ENCODE measurements at regions not wholly inside any gene's neighbourhood (a gene's known extent, or its start where the extent isn't known, plus 50 kb on each side); places are given as distances from the start of the nearest gene placed in this dataset.

GRCh38 chr1:54487571-54488050 lies 60.4 kb upstream of the ACOT11 start:
- peak overlapping the region; percentile 73 for H3K27ac ChIP-seq
- TF ChIP-seq CTCF (conservative IDR thresholded peaks at IDR 0.05), result no peak
- no peak for TF ChIP-seq ZFX (IDR thresholded peaks at IDR 0.05)

GRCh38 chr1:54486907-54487306 lies 61.1 kb upstream of the ACOT11 start:
- no peak overlapping the region for H3K27ac ChIP-seq
- no peak for TF ChIP-seq CTCF (conservative IDR thresholded peaks at IDR 0.05)
- TF ChIP-seq ZFX (IDR thresholded peaks at IDR 0.05), result no peak

GRCh38 chr1:54485416-54485815 lies 62.6 kb upstream of the ACOT11 start:
- H3K27ac ChIP-seq, result no peak overlapping the region
- no peak for TF ChIP-seq CTCF (conservative IDR thresholded peaks at IDR 0.05)
- no peak for TF ChIP-seq ZFX (IDR thresholded peaks at IDR 0.05)

- no peak overlapping the region for H3K27ac ChIP-seq
- no peak for TF ChIP-seq ZFX (IDR thresholded peaks at IDR 0.05)
- TF ChIP-seq CTCF (conservative IDR thresholded peaks at IDR 0.05), result no peak
Measured at GRCh38 chr1:54483875-54484437, 64.1 kb upstream of the ACOT11 start.

- H3K27ac ChIP-seq, result no peak overlapping the region
- TF ChIP-seq CTCF (conservative IDR thresholded peaks at IDR 0.05) (no peak), ZFX (IDR thresholded peaks at IDR 0.05) (no peak)
Measured at GRCh38 chr1:54481201-54481884, 66.7 kb upstream of the ACOT11 start.

- TF ChIP-seq CTCF (conservative IDR thresholded peaks at IDR 0.05) (no peak), ZFX (IDR thresholded peaks at IDR 0.05) (no peak)
- H3K27ac ChIP-seq, result no peak overlapping the region
Measured at GRCh38 chr1:54480525-54480848, 67.5 kb upstream of the ACOT11 start.

- TF ChIP-seq CTCF (conservative IDR thresholded peaks at IDR 0.05) (no peak), ZFX (IDR thresholded peaks at IDR 0.05) (no peak)
- H3K27ac ChIP-seq, result no peak overlapping the region
Measured at GRCh38 chr1:54479841-54480524, 68.0 kb upstream of the ACOT11 start.
